Activated naive CD4-positive, alpha-beta T cell treated with anti-CD3 and anti-CD28 coated beads, Interleukin-2, amount 50 U/mL, for 72 hours (primary cell): ENCODE measurements at regions not wholly inside any gene's neighbourhood (a gene's known extent, or its start where the extent isn't known, plus 50 kb on each side); places are given as distances from the start of the nearest gene placed in this dataset.

Experiments used
- ATAC-seq, 2 donors: fragments of 150-1000 bp; cut with Tn5 transposase; 2 replicates each; pipeline ENCODE4 v1.10.0; 2021; ENCODE audit warnings: mild to moderate bottlenecking in 2 of 2, moderate library complexity in 2 of 2
- DNase-seq, 2 donors: peaks; one replicate each; pipeline ENCODE4 v3.0.0; 2021 to 2022; ENCODE audit warnings: low spot score in 2 of 2
- H3K27ac Mint-ChIP-seq, 2 donors: one replicate each; pipeline ENCODE4 v1.8.0; 2022; ENCODE audit warnings: mild to moderate bottlenecking in 2 of 2, mixed read lengths in 2 of 2
- H3K36me3 Mint-ChIP-seq, 2 donors: one replicate each; pipeline ENCODE4 v1.8.0; 2022; ENCODE audit warnings: mixed read lengths in 2 of 2
- H3K9me3 Mint-ChIP-seq, 2 donors: one replicate each; pipeline ENCODE4 v1.8.0; 2022; ENCODE audit warnings: mixed read lengths in 2 of 2

GRCh38 chr5:73306741-73307275 is 133.8 kb downstream of the TMEM174 start:
- Mint-ChIP-seq H3K27ac (no peak overlapping the region), H3K9me3 (peaks cover 0 to 4% of the 10 kb centered on the region in 2 donors), H3K36me3 (peaks cover 0 to 6% of the 10 kb centered on the region in 2 donors)
- DNase-seq = no peak
- ATAC-seq = no peak

GRCh38 chr5:73306078-73306719 is 133.2 kb downstream of the TMEM174 start:
- H3K9me3 Mint-ChIP-seq = peaks cover 0 to 4% of the 10 kb centered on the region in 2 donors
- DNase-seq = no peak
- no peak overlapping the region for H3K27ac Mint-ChIP-seq
- no peak for ATAC-seq
- H3K36me3 Mint-ChIP-seq = peaks cover 0 to 6% of the 10 kb centered on the region in 2 donors

GRCh38 chr5:73305386-73305785 is 132.4 kb downstream of the TMEM174 start:
- Mint-ChIP-seq H3K9me3 (peaks cover 0 to 4% of the 10 kb centered on the region in 2 donors), H3K36me3 (peaks cover 0 to 6% of the 10 kb centered on the region in 2 donors), H3K27ac (no peak overlapping the region)
- ATAC-seq (no peak), DNase-seq (no peak)

GRCh38 chr5:73304381-73304780 is 131.4 kb downstream of the TMEM174 start:
- no peak for DNase-seq
- H3K27ac Mint-ChIP-seq = no peak overlapping the region
- H3K36me3 Mint-ChIP-seq = peaks cover 6% of the 10 kb centered on the region in 2 donors
- no peak for ATAC-seq
- peaks cover 0 to 4% of the 10 kb centered on the region in 2 donors for H3K9me3 Mint-ChIP-seq

- Mint-ChIP-seq H3K9me3 (peaks cover 0 to 4% of the 10 kb centered on the region in 2 donors), H3K36me3 (peaks cover 6 to 9% of the 10 kb centered on the region in 2 donors), H3K27ac (no peak overlapping the region)
- ATAC-seq (no peak), DNase-seq (no peak)
Observed at GRCh38 chr5:73303148-73304079, 130.4 kb downstream of the TMEM174 start.

GRCh38 chr5:73302797-73303147 is 129.8 kb downstream of the TMEM174 start:
- ATAC-seq = no peak
- peaks cover 6 to 9% of the 10 kb centered on the region in 2 donors for H3K36me3 Mint-ChIP-seq
- H3K9me3 Mint-ChIP-seq = peaks cover 0 to 4% of the 10 kb centered on the region in 2 donors
- no peak for DNase-seq
- H3K27ac Mint-ChIP-seq = no peak overlapping the region

GRCh38 chr5:73301208-73301901 is 128.4 kb downstream of the TMEM174 start:
- ATAC-seq = no peak

GRCh38 chr5:73300337-73301207 is 127.6 kb downstream of the TMEM174 start:
- DNase-seq = no peak
- H3K27ac Mint-ChIP-seq = peak overlapping the region in 1 of 2 donors; percentile 79
- H3K9me3 Mint-ChIP-seq = peaks cover 0 to 4% of the 10 kb centered on the region in 2 donors
- ATAC-seq = no peak
- H3K36me3 Mint-ChIP-seq = peaks cover 6 to 9% of the 10 kb centered on the region in 2 donors

More at GRCh38 chr5:73301208-73301901, 128.4 kb downstream of the TMEM174 start:
- Mint-ChIP-seq H3K9me3 (peaks cover 0 to 4% of the 10 kb centered on the region in 2 donors), H3K36me3 (peaks cover 6 to 9% of the 10 kb centered on the region in 2 donors), H3K27ac (no peak overlapping the region)
- no peak for DNase-seq

- peak overlapping the region in 1 of 2 donors; percentile 92 for H3K27ac Mint-ChIP-seq
- DNase-seq = no peak
- ATAC-seq = no peak
- peaks cover 0 to 4% of the 10 kb centered on the region in 2 donors for H3K9me3 Mint-ChIP-seq
- peaks cover 6 to 9% of the 10 kb centered on the region in 2 donors for H3K36me3 Mint-ChIP-seq
Observed at GRCh38 chr5:73299665-73300336, 126.8 kb downstream of the TMEM174 start.

GRCh38 chr5:73298772-73299630 is 126.0 kb downstream of the TMEM174 start:
- Mint-ChIP-seq H3K27ac (no peak overlapping the region), H3K9me3 (peaks cover 0 to 4% of the 10 kb centered on the region in 2 donors), H3K36me3 (peaks cover 2 to 9% of the 10 kb centered on the region in 2 donors)
- DNase-seq (peak in 1 of 2 donors; percentile 51), ATAC-seq (no peak)

GRCh38 chr5:73298251-73298771 is 125.3 kb downstream of the TMEM174 start:
- H3K9me3 Mint-ChIP-seq = peaks cover 0 to 4% of the 10 kb centered on the region in 2 donors
- peaks cover 0 to 9% of the 10 kb centered on the region in 2 donors for H3K36me3 Mint-ChIP-seq
- ATAC-seq (no peak), DNase-seq (no peak)
- H3K27ac Mint-ChIP-seq = no peak overlapping the region

GRCh38 chr5:73297430-73297829 is 124.4 kb downstream of the TMEM174 start:
- no peak for ATAC-seq
- no peak for DNase-seq
- Mint-ChIP-seq H3K27ac (no peak overlapping the region), H3K9me3 (no peaks in the 10 kb centered on the region), H3K36me3 (peaks cover 0 to 9% of the 10 kb centered on the region in 2 donors)

GRCh38 chr5:73296772-73297171 is 123.8 kb downstream of the TMEM174 start:
- Mint-ChIP-seq H3K9me3 (no peaks in the 10 kb centered on the region), H3K27ac (no peak overlapping the region), H3K36me3 (peaks cover 0 to 9% of the 10 kb centered on the region in 2 donors)
- no peak for ATAC-seq
- no peak for DNase-seq

GRCh38 chr5:73295921-73296320 is 122.9 kb downstream of the TMEM174 start:
- H3K36me3 Mint-ChIP-seq = peaks cover 0 to 9% of the 10 kb centered on the region in 2 donors
- no peaks in the 10 kb centered on the region for H3K9me3 Mint-ChIP-seq
- DNase-seq = no peak
- ATAC-seq = no peak
- no peak overlapping the region for H3K27ac Mint-ChIP-seq
